ENCODE measurements at regions not wholly inside any gene's neighbourhood (a gene's known extent, or its start where the extent isn't known, plus 50 kb on each side); places are given as distances from the start of the nearest gene placed in this dataset.

GRCh38 chr11:82458147-82458546 is 275.5 kb downstream of the FAM181B start (continued):
- no peak for TF ChIP-seq HOXB13 (CRISPR knock-in tag; IDR thresholded peaks at IDR 0.05; ENCODE audit: low read depth)
- no peak for TF ChIP-seq RARB (CRISPR knock-in tag; IDR thresholded peaks at IDR 0.05)
- no peak for TF ChIP-seq FOXS1 (CRISPR knock-in tag; IDR thresholded peaks at IDR 0.05)
- no peak for TF ChIP-seq ZSCAN20 (CRISPR knock-in tag; IDR thresholded peaks at IDR 0.05)

- no peak overlapping the region for H3K4me2 ChIP-seq
- TF ChIP-seq USF2 (IDR thresholded peaks at IDR 0.05) (no peak), RAD21 (conservative IDR thresholded peaks at IDR 0.05 in 1 of 2, IDR thresholded peaks at IDR 0.05 in 1 of 2) (no peak), EHMT2 (IDR thresholded peaks at IDR 0.05; ENCODE audit: low read depth) (no peak), EP300 (IDR thresholded peaks at IDR 0.05) (no peak), HOXA7 (CRISPR knock-in tag; IDR thresholded peaks at IDR 0.05) (no peak), FOSB (CRISPR knock-in tag; IDR thresholded peaks at IDR 0.05) (no peak), JUN (IDR thresholded peaks at IDR 0.05) (no peak), NPAS2 (CRISPR knock-in tag; IDR thresholded peaks at IDR 0.05; ENCODE audit: borderline replicate concordance) (no peak), FOXS1 (CRISPR knock-in tag; IDR thresholded peaks at IDR 0.05) (no peak), TFCP2L1 (CRISPR knock-in tag; IDR thresholded peaks at IDR 0.05) (no peak), POLR2AphosphoS2 (conservative IDR thresholded peaks at IDR 0.05; ENCODE audit: low read length) (no peak)
- TF ChIP-seq, protein P1, sequence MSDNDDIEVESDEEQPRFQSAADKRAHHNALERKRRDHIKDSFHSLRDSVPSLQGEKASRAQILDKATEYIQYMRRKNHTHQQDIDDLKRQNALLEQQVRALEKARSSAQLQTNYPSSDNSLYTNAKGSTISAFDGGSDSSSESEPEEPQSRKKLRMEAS (IDR thresholded peaks at IDR 0.05) = no peak
- TF ChIP-seq, protein P2, sequence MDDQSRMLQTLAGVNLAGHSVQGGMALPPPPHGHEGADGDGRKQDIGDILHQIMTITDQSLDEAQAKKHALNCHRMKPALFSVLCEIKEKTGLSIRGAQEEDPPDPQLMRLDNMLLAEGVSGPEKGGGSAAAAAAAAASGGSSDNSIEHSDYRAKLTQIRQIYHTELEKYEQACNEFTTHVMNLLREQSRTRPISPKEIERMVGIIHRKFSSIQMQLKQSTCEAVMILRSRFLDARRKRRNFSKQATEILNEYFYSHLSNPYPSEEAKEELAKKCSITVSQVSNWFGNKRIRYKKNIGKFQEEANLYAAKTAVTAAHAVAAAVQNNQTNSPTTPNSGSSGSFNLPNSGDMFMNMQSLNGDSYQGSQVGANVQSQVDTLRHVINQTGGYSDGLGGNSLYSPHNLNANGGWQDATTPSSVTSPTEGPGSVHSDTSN (IDR thresholded peaks at IDR 0.05) = no peak
- H3K27ac ChIP-seq = no peak overlapping the region
- DNase-seq (ENCODE audit: low read depth in 1 of 2, low spot score in 1 of 2) (no peak), ATAC-seq (no peak), FAIRE-seq (no peak)
- ChIA-PET CTCF (no interaction called here), POLR2A (no interaction called here)
- no peaks in the 10 kb centered on the region for H3K9me3 ChIP-seq
- H3K4me3 ChIP-seq = no peak overlapping the region
- no peaks in the 10 kb centered on the region for H3K4me1 ChIP-seq
Observed at GRCh38 chr11:82450996-82451395, 282.7 kb downstream of the FAM181B start.

DNA sequence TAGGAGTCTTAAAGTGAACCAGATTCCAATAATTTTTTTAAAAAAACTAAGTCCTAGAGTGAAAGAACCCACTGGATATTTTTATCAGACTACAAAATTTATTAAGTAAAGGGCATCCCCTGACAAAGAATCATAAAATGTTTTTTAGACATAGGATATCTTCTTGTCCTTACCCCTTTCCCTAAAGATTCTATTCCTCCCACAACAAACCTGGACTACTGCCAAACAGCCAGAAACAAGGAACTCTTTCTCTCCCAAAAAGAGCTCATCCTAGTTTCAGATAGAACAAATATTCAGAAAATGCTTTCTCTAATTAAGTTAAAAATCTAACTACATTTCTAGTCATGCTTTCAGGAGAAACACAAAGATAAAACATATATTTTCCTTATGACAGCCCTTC is 327.1 kb downstream of the FAM181B start:
- TF ChIP-seq ZNF302 (CRISPR knock-in tag; IDR thresholded peaks at IDR 0.05) (no peak), CHD2 (IDR thresholded peaks at IDR 0.05; ENCODE audit: low read length, partially characterized antibody) (no peak), NFE2L2 (conservative IDR thresholded peaks at IDR 0.05; ENCODE audit: low read length) (no peak), BHLHE40 (IDR thresholded peaks at IDR 0.05; ENCODE audit: low read depth, low read length) (no peak), MAZ (IDR thresholded peaks at IDR 0.05; ENCODE audit: borderline replicate concordance, low read depth, low read length) (no peak), ZFP36 (IDR thresholded peaks at IDR 0.05; ENCODE audit: borderline replicate concordance, partially characterized antibody) (no peak), EP300 (IDR thresholded peaks at IDR 0.05) (no peak)
- TF ChIP-seq, protein P3, sequence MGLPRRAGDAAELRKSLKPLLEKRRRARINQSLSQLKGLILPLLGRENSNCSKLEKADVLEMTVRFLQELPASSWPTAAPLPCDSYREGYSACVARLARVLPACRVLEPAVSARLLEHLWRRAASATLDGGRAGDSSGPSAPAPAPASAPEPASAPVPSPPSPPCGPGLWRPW (IDR thresholded peaks at IDR 0.05) = no peak
- H3K4me2 ChIP-seq = no peak overlapping the region
- no peaks in the 10 kb centered on the region for H3K9me3 ChIP-seq
- POLR2A ChIA-PET = no interaction called here
- no peak overlapping the region for H3K27ac ChIP-seq
- FAIRE-seq = no peak
- no peaks in the 10 kb centered on the region for H3K4me1 ChIP-seq
- no peak overlapping the region for H3K4me3 ChIP-seq
- no peak for ATAC-seq
- CTCF ChIA-PET = no interaction called here
- DNase-seq (ENCODE audit: low read depth in 1 of 2, low spot score in 1 of 2) = no peak

- FAIRE-seq = no peak
Observed at GRCh38 chr11:82405421-82405820, 328.2 kb downstream of the FAM181B start.

More at GRCh38 chr11:82405421-82405820, 328.2 kb downstream of the FAM181B start:
- ChIA-PET POLR2A (no interaction called here), CTCF (interaction anchor here (1.6 kb wide), 1 partner anchor 11 kb away, joined by 4 read pairs; no protein-coding TSS in a partner anchor)
- 23% methylated on average over 5 of the region's 5 CpGs for WGBS (ENCODE audit: missing lambda C conversion rate)
- TF ChIP-seq MAZ (IDR thresholded peaks at IDR 0.05; ENCODE audit: borderline replicate concordance, low read depth, low read length) (no peak), USF2 (IDR thresholded peaks at IDR 0.05) (no peak), CBX2 (IDR thresholded peaks at IDR 0.05; ENCODE audit: borderline replicate concordance, low read depth) (no peak), SMC3 (IDR thresholded peaks at IDR 0.05) (no peak), E2F6 (IDR thresholded peaks at IDR 0.05; ENCODE audit: borderline replicate concordance, low read depth) (no peak)
- Histone ChIP-seq H3K9me3 (no peaks in the 10 kb centered on the region), H3K27ac (no peak overlapping the region), H3K4me3 (no peak overlapping the region), H3K4me2 (no peak overlapping the region), H3K4me1 (no peaks in the 10 kb centered on the region)
- ATAC-seq (no peak), DNase-seq (ENCODE audit: low read depth in 1 of 2, low spot score in 1 of 2) (no peak)
